Endometrium (tissue), 2 donors: ENCODE measurements at regions not wholly inside any gene's neighbourhood (a gene's known extent, or its start where the extent isn't known, plus 50 kb on each side); places are given as distances from the start of the nearest gene placed in this dataset.
"Not testable (repeated sequence)": the region's sequence is repeated elsewhere in the genome, so short reads cannot be mapped to it uniquely, and the experiment has no call there.

Experiments
- FAIRE-seq: peaks from 2 replicates; lab custom pipeline; 2012; peaks lifted over from hg19 to GRCh38; lab: Jason Lieb, UNC
- donor health status: control.
- donor health status: control.

DNA sequence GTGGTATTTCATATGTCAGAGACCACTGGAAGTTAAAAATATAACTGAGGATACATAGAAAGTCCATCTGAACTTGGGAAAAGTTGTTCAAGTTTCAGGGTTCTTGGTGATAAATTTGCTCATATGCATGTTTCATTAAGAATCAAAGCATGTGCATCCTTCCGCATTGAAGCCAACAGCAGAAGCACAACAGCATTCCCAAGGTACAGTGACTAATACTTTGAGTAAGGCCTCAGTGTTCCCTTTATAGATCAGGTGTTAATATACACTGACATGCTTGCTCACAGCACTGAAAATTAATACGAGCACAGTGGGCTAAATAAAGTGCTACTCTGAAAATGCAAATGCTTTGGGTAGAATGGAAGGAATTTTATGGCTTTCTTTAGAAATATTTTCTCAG, 691.1 kb downstream of the METTL15 start:
- FAIRE-seq = no peak

DNA sequence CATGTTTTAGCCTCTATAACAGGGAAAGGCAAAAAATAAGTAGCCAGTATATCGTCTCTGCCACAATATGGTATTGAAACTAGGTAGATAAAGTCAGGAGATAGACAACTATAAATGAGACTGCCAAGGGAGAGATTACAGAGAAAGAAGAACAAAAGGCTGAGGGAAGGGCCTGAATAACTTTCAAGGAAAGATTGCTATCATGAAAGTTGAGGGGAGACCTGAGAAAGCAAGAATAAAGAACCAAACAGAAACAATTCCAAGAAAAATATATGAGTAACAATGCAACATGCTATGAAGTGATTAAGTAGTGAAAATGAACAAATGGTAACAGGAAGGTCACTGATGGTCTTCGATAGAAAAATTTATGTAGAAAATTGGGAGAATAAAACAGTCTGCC, 690.1 kb downstream of the METTL15 start:
- FAIRE-seq = no peak

GRCh38 chr11:28797536-28797935, 689.3 kb downstream of the METTL15 start:
- FAIRE-seq = no peak

DNA sequence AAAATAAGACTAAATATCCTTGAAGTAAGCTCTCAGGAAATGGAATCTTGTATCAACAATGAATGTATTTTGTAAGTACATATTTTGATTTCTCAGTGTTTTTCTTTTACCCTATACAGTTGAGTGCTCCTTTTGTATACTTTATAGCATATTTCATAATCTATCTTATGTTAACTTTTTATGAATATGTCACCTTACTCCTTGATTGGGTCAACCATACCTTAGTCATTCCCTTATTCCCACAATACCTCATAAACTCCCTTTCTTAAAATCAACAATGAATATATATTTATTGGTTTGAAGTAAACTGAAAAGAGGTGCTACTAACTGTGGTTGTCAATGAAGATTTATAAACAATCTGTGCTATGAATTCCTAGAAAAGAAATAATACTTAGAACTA, 686.2 kb downstream of the METTL15 start:
- FAIRE-seq = no peak

GRCh38 chr11:28793282-28793738, 685.1 kb downstream of the METTL15 start:
- no peak for FAIRE-seq

DNA sequence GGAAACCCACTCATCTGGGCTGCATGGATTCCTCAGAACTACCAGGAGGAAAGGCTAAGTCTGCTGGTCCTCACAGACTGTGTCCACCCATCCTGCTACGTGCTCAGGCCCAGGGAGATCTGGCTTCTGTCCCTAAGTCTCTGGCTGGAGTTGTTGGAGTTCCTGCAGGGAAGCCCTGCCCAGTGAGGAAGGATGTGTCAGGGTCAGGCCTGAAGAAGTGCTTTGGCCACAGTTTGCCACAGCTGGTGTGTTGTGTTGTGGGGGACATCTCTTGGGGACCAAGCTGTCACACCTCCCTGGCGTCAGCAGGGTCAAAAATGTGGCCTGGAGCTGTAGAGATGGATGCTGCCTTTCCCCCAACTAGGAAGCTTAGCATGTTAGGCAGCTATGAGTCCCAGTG, 684.7 kb downstream of the METTL15 start:
- FAIRE-seq = no peak

DNA sequence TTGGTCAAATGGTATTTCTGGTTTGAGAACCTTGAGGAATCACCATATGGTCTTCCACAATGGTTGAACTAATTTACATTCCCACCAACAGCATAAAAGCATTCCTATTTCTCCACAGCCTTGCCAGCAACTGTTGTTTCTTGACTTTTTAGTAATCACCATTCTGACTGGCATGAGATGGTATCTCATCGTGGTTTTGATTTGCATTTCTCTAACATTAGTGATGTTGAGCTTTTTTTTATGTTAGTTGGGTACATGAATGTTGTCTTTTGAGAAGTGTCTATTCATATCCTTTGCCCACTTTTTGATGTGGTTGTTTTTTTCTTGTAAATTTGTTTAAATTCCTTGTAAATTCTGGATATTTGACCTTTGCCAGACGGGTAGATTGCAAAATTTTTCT, 679.7 kb downstream of the METTL15 start:
- not testable (repeated sequence) for FAIRE-seq

- no peak for FAIRE-seq
These were observed 668.9 kb downstream of the METTL15 start for GRCh38 chr11:28777126-28777525.

DNA sequence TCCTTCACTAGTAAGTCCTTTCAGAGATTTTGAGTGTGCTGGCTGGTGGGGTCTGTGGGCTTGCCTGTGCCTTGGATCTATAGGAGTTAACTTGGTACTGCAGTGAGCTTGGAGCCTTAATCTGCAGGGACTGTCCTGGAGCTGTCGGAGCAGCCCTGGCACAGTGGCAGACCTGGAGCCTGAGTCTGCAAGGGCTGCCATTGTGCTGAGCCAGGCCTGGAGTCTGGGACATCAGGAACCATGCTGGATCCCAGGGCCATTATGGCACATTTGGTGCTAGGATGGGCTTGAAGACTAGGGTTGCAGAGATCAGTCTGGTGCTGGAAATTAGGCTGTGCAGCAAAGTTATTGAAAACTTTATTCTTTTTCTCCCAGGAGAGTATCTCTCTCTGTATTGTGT, 665.4 kb downstream of the METTL15 start:
- FAIRE-seq = no peak

DNA sequence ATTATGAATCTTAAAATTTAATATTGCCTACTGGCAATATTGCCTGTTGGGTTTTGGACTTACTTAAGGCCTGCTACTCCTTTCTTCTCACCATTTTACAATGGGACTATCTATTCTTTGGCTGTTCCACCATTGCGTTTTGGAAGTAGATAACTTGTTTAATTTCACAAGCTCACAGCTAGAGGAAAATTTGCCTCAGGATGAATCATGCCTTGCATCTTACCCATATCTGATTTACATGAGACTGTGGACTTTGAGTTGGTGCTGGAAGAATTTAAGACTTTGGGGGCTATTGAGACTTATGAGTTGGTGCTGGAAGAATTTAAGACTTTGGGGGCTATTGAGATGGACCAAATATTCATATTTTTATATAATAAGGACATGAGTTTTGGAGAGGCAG, 662.6 kb downstream of the METTL15 start:
- FAIRE-seq = no peak

DNA sequence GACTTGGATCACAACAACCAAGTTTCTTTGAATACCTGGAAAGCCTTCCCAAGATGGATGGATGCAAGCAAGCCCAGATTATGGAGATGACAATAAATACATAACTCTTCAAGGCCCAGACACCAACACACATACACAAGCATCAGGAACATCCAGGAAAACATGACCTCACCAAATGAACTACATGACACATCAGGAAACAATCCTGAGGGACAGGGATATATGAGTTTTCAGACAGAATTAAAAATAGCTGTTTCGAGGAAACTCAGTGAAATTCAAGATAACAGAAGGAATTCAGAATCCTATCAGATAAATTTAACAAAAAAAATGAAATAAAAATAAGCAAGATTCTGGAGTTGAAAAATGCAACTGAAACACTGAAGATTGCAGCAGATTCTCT, 659.4 kb downstream of the METTL15 start:
- no peak for FAIRE-seq

- no peak for FAIRE-seq
These were observed 655.7 kb downstream of the METTL15 start for GRCh38 chr11:28763876-28764275.

GRCh38 chr11:28763151-28763550, 655.0 kb downstream of the METTL15 start:
- no peak for FAIRE-seq

DNA sequence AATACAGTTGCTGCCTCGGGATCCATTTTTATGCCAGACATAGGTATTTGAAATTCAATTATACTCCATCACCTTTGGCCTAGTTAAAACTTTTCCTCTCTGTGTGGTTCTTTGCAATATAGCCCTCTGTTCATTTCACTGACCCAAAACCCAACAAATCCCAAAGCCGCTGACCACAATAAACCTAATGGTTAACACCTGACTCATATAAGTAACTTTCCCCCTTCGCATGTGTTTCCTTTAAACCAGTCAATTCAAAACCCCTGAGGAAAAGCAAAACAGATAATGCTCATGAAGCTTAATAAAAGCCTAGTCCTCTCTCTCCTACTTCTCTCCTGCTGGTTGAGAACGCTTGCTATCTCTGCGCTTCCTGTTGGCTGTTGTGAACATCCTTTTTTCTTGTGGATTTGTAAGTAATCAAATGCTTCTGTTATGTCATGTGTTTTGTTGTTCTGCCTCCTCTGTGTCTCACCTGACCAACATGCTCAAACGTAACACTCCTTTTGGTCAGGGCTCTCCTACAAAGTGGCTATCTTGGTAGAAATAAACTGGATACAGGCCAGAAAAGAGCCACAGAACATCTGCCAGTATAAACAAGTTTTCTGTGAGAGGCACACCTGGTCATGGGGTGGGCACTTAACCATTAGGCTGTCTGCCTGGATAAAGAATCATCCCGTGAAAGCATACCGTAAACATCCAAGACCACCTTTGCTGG, 652.6 kb downstream of the METTL15 start:
- FAIRE-seq = no peak

DNA sequence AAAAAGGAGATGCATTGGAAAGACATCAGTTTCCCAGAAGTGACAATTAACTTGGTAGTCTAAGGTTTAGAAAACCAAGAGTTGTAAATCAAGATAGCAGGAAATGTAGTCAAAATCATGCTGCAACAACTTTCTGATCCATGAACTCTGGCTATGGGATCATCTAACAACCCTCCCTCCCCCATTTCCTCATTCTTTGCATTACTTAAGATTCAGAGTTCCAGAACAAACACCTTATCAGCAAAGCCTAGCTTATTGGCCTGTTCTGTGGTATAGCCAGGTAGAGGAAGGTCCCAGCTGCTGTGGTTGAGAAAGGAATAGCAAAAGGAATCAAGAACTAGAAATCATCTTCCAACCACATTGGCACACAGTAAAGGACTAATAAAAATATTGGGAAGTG, 651.1 kb downstream of the METTL15 start:
- FAIRE-seq = no peak

DNA sequence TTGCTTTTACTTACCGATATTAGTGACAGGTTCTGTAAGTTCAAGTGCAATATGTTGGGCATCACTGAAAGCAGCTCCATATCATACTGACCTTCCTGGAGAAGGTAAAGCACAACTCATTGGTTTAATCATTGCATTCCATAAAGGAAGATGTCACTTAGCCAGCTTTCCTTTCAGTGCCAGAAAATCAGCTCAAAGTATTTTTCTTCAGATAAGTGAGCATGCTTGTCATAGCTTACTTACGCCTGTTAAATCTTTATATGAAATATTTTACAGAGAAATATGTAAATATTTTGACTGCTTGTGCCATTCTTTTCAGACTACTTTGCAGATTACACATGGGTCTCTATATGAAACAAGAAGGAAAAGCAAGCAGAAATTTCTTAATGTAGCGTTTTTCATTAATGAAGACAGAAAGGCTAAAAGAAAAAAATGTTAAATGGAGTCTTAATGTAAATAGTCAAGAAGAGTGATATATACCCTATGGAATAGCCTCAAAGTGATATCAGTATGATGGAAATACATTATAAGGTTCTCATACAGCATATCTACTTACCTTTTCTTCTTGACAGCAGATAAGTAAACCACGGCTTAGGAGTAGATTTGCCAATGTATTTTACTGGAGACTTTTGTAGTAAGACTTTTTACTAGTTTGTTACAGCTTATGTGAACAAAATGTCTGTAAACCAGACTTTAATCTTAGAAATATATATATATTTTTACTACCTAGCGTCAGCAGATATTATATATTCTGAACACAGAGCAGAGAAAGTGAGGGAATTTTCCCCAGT, 649.7 kb downstream of the METTL15 start:
- FAIRE-seq = no peak

DNA sequence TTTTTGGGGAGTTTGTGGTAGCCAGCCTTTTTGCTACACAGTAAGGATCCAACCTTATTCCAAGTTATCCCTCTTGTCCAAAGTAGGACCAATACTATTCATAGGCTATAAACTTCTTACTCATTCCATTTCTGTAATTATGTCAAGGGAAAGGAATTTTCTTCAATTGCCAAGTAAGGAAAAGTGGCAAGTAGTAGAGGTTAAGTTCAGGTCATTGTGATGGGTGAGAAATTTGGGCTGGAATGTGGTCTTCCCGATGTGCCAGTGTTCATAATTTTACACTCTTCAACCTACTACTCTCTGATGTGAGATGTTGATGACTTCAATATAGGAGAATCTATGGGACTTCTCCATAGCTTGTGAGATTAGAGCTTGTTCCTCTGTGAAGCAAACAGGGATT, 648.8 kb downstream of the METTL15 start:
- FAIRE-seq = no peak

DNA sequence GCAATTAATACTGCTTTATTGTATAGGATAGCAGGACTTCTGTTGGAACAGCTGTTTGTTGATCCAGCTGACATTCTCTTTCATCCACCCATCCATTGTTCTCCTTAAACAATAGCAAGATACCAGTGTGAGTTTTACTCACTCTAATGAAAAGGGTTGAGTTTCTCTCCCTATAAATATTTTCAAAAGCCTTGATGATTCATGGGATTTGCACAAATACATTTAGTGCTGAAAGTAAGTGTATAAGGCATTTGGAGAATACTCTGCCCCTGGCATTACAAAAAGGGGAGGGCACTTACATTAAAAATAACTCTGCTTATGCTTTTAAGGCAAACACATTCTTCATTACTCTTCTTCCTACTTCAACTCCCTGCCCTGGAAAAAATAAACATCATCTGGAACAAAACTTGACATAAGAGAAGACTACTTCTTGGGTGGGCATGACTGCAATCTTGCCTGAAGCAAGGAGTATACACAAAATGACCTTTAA, 634.9 kb downstream of the METTL15 start:
- FAIRE-seq = no peak

DNA sequence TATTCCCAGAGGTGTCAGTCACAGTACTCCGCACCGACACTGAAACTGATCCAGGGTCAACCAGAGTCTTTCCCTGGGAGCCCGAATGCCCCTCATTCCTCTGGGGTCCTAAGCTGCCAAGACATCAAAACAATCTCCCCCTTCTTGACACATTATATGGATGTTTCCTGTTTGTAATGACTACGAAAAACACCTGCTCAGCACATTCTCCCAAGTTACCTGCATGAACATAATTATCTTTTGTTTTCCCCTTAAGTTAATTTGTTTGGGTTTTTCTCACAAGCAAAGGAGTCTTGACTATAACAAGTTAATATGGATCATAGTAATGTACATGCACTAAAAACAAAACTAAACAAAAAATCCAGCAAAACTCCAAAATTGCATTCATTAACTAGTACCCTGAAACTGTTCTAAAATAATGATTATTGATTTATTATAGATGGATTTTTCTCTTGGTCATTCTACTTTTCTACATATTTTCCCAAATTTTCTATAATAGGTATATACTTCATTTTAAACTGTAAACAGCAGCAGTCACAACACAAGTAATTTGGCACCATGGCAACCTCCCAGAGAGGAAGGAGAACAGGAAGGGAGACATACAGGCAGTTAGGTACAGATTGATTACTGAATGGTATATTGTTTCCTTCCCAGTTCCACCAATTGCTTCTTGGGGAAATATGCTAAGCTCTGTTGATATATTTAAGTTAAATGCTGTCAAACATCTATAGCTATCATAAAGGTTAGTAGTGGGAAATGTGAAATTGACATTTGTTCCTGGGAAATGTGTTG, 631.5 kb downstream of the METTL15 start:
- no peak for FAIRE-seq

DNA sequence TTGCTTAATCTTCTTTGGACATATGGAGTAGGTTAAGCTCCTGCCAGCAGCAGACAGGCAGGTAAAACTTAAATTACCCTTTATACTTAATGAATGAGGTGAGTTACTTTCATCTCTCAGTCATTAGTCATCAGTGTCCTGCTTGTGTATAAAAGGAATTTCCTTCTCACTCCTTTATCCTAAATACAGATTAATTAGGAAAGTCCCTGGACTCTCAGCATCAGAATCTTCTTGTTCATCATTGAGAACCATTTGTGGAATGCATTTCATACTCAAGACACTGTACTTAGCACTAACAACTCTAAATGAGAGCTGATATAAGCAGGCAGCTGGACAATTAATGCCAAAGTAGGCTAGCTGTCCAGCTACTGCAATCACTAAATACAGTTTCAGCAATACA, 630.4 kb downstream of the METTL15 start:
- FAIRE-seq = no peak

DNA sequence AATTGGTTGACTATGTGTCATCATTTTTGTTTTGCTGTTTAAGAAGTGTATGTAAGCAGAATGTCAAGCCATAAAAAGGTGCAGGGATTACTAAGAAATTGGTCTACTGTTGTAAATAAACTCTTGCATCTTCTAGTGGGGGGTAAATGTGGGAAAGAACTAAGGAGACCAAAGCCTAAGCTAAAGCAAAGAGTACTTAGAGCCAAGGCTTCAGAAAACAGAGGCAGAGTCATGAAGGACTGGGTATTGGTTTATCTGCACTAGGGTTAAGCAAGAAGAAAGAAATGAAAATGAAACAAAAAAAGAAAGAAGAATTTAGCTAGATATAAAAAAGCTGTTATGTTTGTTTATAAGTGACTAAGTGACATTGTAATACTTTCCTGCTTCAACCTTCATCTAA, 628.1 kb downstream of the METTL15 start:
- FAIRE-seq = no peak

- no peak for FAIRE-seq
These were observed 627.3 kb downstream of the METTL15 start for GRCh38 chr11:28735511-28735910.

- no peak for FAIRE-seq
These were observed 622.7 kb downstream of the METTL15 start for GRCh38 chr11:28730889-28731288.
